Colon (tissue), 2 donors: ENCODE measurements at regions not wholly inside any gene's neighbourhood (a gene's known extent, or its start where the extent isn't known, plus 50 kb on each side); places are given as distances from the start of the nearest gene placed in this dataset.

Experiments
- FAIRE-seq: peaks from 2 replicates; lab custom pipeline; 2012; peaks lifted over from hg19 to GRCh38; lab: Jason Lieb, UNC
- donor health status: control.
- donor health status: control.

GRCh38 chr1:239209591-239209990 is 176.8 kb upstream of the CHRM3 start:
- FAIRE-seq = no peak

- no peak for FAIRE-seq
These were observed 182.0 kb upstream of the CHRM3 start for GRCh38 chr1:239204401-239204800.

GRCh38 chr1:239197871-239198270 is 188.5 kb upstream of the CHRM3 start:
- no peak for FAIRE-seq

GRCh38 chr1:239189998-239190512 is 196.3 kb upstream of the CHRM3 start:
- no peak for FAIRE-seq

- FAIRE-seq = no peak
These were observed 199.9 kb upstream of the CHRM3 start for GRCh38 chr1:239186487-239186886.

- FAIRE-seq = no peak
These were observed 201.1 kb upstream of the CHRM3 start for GRCh38 chr1:239185245-239185619.

GRCh38 chr1:239184561-239185244 is 201.7 kb upstream of the CHRM3 start:
- FAIRE-seq = no peak

GRCh38 chr1:239178961-239179360 is 207.4 kb upstream of the CHRM3 start:
- no peak for FAIRE-seq

GRCh38 chr1:239174880-239175279 is 211.5 kb upstream of the CHRM3 start:
- FAIRE-seq = no peak

- FAIRE-seq = no peak
These were observed 215.5 kb upstream of the CHRM3 start for GRCh38 chr1:239170828-239171227.

GRCh38 chr1:239169276-239169675 is 217.1 kb upstream of the CHRM3 start:
- no peak for FAIRE-seq

- no peak for FAIRE-seq
These were observed 221.8 kb upstream of the CHRM3 start for GRCh38 chr1:239164451-239165180.

- no peak for FAIRE-seq
These were observed 230.8 kb upstream of the CHRM3 start for GRCh38 chr1:239155466-239156091.

GRCh38 chr1:239151937-239152336 is 234.4 kb upstream of the CHRM3 start:
- FAIRE-seq = no peak

- no peak for FAIRE-seq
These were observed 245.4 kb upstream of the CHRM3 start for GRCh38 chr1:239140968-239141367.

- FAIRE-seq = no peak
These were observed 246.6 kb upstream of the CHRM3 start for GRCh38 chr1:239139801-239140200.

- no peak for FAIRE-seq
These were observed 257.8 kb upstream of the CHRM3 start for GRCh38 chr1:239128541-239128940.

GRCh38 chr1:239126884-239127283 is 259.5 kb upstream of the CHRM3 start:
- FAIRE-seq = no peak

GRCh38 chr1:239125893-239126292 is 260.5 kb upstream of the CHRM3 start:
- no peak for FAIRE-seq

GRCh38 chr1:239125027-239125426 is 261.3 kb upstream of the CHRM3 start:
- FAIRE-seq = no peak

- FAIRE-seq = no peak
These were observed 263.1 kb upstream of the CHRM3 start for GRCh38 chr1:239123260-239123659.

GRCh38 chr1:239112101-239112935 is 274.1 kb upstream of the CHRM3 start:
- no peak for FAIRE-seq
